ENCODE measurements at regions not wholly inside any gene's neighbourhood (a gene's known extent, or its start where the extent isn't known, plus 50 kb on each side); places are given as distances from the start of the nearest gene placed in this dataset.
"Not testable (repeated sequence)": the region's sequence is repeated elsewhere in the genome, so short reads cannot be mapped to it uniquely, and the experiment has no call there.

DNA sequence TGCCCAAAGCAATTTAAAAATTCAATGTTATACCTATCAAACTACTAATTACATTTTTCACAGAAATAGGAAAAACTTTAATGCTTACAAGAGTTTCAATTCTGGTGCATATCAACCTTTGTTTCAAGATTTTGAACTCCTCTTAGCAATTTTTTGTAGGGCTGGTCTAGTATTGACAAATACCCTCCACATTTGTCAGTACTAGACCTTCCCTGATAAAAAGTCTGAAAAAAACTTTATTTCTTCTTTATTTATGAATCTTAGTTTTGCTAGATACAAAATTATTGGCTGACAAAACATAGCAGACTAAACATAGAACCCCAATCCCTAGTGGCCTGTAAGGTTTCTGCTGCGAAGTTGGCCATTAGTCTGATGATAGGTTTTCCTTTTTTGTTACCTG is 1804.9 kb downstream of the EFNA5 start:
- no peak for DNase-seq

- DNase-seq, result not testable (repeated sequence)
Measured at GRCh38 chr5:105859350-105859749, 1811.4 kb downstream of the EFNA5 start.

DNA sequence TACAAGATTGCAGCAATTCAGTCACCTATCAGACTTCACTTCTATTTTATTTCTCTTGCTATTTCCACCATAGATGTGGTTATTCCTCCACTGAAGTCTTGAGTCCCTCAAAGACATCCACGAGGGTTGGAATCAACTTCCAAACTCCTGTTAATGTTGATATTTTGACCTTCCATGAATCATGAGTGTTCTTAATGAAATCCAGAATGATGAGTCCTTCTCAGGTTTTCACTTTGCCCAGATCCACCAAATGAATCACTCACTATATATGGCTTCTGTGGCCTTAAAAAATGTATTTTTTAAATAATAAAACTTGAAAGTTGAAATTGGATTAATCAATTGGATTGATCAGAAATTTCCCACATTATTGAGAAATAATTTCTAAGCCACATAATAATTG is 1821.0 kb downstream of the EFNA5 start:
- DNase-seq, result no peak

- DNase-seq, result no peak
Measured at GRCh38 chr5:105840800-105841199, 1829.9 kb downstream of the EFNA5 start.

DNA sequence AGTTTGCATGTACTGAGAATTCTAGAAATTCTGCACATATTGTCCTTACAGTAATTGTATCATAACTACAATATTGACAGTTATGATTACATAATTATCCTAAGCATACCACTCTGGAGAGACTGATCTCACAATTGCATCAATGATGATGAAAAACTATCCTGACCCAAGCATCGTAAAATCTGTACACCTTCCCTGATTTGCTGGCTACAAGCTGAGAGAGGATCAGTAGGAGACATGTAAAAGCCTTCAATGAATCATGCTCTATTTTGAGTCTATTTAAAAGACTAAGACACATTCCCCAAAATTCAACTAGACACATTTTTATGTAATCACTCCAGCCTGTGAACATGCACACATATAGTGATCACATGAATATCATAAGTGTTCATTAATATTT is 1833.8 kb downstream of the EFNA5 start:
- no peak for DNase-seq

GRCh38 chr5:105836268-105836667 is 1834.5 kb downstream of the EFNA5 start:
- DNase-seq, result no peak

- no peak for DNase-seq
Measured at GRCh38 chr5:105828821-105829220, 1841.9 kb downstream of the EFNA5 start.

GRCh38 chr5:105821800-105822199 is 1848.9 kb downstream of the EFNA5 start:
- DNase-seq, result no peak

GRCh38 chr5:105817914-105818313 is 1852.8 kb downstream of the EFNA5 start:
- no peak for DNase-seq

DNA sequence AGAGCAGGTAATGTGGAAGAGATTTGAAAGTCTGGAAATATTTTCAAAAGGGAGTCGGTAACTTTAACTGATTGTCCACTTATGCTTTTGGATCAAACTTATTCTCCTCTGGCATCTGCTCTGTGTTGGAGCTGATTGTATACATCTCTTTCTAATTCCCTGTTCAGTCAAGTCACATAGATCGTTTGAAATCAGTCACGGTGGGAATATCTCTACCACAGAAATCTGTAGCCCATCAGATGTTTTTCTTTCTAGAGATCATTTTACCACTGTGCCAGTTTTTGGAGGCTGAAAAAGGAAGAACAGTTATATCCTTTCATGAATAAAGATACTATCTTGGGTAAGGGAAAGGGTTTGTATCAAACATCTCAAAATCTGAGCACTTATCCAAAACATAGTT is 1853.3 kb downstream of the EFNA5 start:
- DNase-seq, result no peak

DNA sequence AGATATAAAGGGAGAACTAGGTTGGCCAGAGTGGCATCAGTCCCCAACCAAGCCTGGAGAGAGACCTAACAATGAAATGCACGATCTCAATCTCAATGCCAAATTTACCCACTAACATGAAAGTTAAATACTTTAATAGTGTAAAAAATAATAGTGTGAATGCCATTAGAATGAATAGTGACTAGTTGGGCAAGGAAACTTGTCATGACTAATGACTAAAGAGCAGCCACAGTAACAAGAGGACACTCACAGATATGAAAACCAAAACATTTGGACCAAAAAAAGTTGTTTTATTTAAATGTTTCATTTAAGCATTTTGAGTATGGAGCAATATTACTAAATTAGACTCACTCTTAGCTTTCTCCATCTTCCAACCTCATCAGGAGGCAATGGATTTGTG is 1853.8 kb downstream of the EFNA5 start:
- DNase-seq, result no peak

- DNase-seq, result no peak
Measured at GRCh38 chr5:105812304-105812703, 1858.4 kb downstream of the EFNA5 start.

- no peak for DNase-seq
Measured at GRCh38 chr5:105807951-105808350, 1862.8 kb downstream of the EFNA5 start.

DNA sequence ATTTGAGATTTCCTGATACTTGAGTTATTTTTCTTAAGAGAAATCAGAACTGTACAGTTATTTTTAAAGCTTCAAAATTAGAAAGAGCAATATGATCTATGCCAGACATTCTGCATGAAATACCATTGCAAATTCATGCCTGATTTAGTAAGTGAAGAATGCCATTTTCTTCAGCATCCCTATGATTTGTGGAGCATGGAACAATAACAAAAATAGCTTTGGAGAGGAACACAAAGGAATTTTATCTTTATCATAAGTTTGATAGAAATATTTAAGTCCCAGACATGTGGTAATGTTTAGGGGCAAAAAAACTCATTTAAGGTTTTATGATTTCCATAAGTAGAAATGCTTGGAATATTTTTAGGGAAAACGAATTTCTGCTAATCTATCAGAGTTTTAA is 1863.4 kb downstream of the EFNA5 start:
- DNase-seq, result no peak

DNA sequence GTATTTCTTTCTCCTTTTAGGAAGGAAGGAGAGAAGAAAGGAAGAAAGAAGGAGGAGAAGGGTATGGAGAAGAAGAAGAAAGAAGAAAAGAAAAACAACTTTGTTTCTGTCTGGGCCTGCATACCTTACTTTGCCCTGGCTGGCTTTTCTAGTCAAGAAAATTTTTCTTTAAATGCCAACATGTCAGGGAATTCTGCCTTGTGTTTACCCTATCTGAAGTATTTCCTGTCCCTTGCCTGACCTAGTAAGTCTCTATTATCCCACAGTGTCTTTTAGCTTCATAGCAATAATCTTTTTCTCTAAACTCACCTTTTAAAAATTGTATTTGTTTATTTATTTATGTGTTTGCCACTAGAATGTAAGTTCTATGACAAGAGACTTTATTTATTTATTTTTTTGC is 1864.1 kb downstream of the EFNA5 start:
- no peak for DNase-seq

- no peak for DNase-seq
Measured at GRCh38 chr5:105803431-105803830, 1867.3 kb downstream of the EFNA5 start.

DNA sequence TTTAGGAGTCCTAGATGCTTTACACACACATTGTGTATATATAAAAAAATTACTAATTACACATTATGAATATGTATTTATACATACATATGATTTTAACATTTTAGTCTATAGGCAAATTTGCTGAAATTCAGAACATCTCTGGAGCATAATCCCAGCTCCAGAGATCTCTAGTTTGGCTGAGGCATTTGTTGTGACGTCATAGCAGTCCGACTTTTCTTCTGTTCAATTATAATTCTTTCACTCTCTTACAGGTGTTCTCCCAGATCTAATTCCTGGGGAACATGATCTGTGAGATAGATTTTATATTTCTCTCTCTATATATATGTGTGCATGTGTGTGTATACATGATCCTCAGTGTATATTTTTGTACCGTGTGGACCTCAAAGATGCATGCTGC is 1876.2 kb downstream of the EFNA5 start:
- no peak for DNase-seq

GRCh38 chr5:105789246-105789645 is 1881.5 kb downstream of the EFNA5 start:
- no peak for DNase-seq

DNA sequence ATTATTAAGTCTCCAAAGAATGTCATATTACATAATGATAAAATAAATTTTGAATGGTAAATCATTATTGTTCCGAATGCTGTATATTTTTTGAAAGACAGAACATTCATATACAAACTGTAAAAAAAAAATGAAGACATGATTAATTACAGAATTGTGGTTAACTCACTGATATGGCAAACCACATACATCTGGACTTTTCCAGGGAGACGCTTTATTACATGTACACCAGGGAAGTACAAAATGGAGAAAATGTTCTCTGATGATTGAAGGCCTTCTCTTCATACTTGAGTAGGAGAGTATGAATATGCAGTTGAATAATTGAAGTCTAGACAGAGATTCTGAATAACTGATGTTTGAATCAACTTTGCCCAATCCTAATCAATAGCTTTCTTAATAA is 1886.9 kb downstream of the EFNA5 start:
- DNase-seq, result no peak

GRCh38 chr5:105782501-105782900 is 1888.2 kb downstream of the EFNA5 start:
- no peak for DNase-seq

- no peak for DNase-seq
Measured at GRCh38 chr5:105773241-105773640, 1897.5 kb downstream of the EFNA5 start.

- DNase-seq, result no peak
Measured at GRCh38 chr5:105767267-105767666, 1903.5 kb downstream of the EFNA5 start.

DNA sequence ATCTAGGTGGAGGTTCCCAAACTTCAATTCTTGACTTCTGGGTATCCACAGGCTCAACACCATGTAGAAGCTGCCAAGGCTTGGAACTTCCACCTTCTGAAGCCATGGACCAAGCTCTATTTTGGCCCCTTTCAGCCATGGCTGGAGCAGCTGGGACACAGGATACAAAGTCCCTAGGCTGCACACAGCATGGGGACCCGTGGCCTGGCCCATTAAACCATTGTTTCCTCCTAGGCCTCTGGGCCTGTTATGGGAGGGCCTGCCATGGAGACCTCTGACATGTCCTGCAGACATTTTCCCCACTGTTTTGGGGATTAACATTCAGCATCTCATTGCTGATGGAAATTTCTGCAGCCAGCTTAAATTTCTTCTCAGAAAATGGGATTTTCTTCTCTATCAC is 1908.0 kb downstream of the EFNA5 start:
- DNase-seq, result no peak

DNA sequence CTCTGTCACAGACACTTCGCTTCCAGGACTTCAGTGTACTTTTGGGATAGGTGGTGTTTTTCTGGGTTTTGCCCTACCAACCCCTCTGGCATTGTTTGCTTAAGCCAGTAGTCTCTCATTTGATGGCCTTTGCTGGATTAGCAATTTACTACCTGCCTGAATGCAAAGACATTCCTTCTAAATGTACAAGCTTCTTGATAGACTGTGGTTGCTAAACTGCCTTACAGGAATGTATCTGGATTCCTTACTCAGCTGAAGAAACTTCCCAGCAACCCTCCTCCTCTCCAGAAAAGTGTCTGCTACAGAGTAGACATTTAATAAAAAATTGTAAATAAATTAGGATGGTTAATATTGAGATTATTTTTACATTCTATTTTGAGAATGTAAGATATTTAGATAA is 1916.7 kb downstream of the EFNA5 start:
- no peak for DNase-seq

GRCh38 chr5:105752801-105753200 is 1917.9 kb downstream of the EFNA5 start:
- no peak for DNase-seq

DNA sequence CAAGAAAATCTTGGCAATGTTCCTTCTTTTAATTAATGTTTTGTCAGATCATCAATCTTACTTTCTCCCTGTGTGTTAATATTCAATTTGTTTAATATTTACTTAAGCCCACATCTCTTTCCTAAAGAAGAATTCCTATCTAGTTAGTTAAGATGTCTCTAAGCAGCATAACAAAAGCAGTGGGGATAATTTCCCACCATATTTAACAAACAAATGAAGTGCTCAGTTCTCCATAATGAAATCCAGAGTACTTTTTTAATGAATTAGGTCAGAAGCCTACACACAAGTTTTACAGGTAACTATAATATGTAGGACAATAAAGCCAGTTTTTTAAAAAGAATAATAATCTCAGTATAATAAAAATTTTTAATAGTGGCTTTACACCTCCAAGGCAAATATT is 1918.8 kb downstream of the EFNA5 start:
- no peak for DNase-seq

All from activated CD4-positive, CD25-positive, alpha-beta regulatory T cell treated with anti-CD3 and anti-CD28 coated beads, Interleukin-2, amount 50 U/mL, for 72 hours (primary cell).